ENCODE measurements at regions not wholly inside any gene's neighbourhood (a gene's known extent, or its start where the extent isn't known, plus 50 kb on each side); places are given as distances from the start of the nearest gene placed in this dataset.

DNA sequence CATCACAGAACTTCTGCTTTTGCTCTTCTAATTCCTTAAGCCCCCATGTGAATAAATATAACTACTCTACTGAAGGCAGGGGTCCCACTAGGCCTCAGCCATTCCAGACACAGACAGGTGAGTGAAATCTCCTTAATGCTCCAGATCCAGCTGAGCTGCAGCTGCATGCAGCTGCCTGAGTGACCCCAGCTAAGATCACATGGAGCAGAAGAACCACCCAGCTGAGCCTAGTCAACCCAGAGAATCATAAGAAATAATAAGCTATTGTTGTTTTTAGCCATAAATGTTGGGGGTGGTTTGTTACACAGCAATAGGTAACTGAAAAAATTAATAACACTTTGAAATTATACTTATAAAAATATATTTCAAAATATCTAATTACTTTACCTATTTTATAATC is 220.3 kb downstream of the SIPA1L2 start:
- no peak for TF ChIP-seq EZH2 (IDR thresholded peaks at IDR 0.05; ENCODE audit: low read length, unreplicated experiment)
- TF ChIP-seq, protein P1, sequence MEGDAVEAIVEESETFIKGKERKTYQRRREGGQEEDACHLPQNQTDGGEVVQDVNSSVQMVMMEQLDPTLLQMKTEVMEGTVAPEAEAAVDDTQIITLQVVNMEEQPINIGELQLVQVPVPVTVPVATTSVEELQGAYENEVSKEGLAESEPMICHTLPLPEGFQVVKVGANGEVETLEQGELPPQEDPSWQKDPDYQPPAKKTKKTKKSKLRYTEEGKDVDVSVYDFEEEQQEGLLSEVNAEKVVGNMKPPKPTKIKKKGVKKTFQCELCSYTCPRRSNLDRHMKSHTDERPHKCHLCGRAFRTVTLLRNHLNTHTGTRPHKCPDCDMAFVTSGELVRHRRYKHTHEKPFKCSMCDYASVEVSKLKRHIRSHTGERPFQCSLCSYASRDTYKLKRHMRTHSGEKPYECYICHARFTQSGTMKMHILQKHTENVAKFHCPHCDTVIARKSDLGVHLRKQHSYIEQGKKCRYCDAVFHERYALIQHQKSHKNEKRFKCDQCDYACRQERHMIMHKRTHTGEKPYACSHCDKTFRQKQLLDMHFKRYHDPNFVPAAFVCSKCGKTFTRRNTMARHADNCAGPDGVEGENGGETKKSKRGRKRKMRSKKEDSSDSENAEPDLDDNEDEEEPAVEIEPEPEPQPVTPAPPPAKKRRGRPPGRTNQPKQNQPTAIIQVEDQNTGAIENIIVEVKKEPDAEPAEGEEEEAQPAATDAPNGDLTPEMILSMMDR (conservative IDR thresholded peaks at IDR 0.05; ENCODE audit: low read depth, low read length), result no peak

Data from PC-3 (cell line).